AG04449 (cell line): ENCODE measurements at regions not wholly inside any gene's neighbourhood (a gene's known extent, or its start where the extent isn't known, plus 50 kb on each side); places are given as distances from the start of the nearest gene placed in this dataset.

ENCODE experiments used
- CTCF ChIA-PET: fragments of 350-600 bp; formaldehyde crosslinking; extraction: SDS; loops from one replicate; lab custom pipeline; 2021; ENCODE audit warnings: antibody characterized with exemption; lab: Yijun Ruan, JAX
- POLR2A ChIA-PET: fragments of 400-600, 350-600 bp; formaldehyde crosslinking; extraction: SDS; loops from one replicate; lab custom pipeline; 2020; ENCODE audit warnings: antibody characterized with exemption, inconsistent platforms; lab: Yijun Ruan, JAX
- DNase-seq: peaks from one replicate; pipeline ENCODE4 v3.0.0-alpha.2; 2010; ENCODE audit warnings: low read depth, low spot score
- H3K4me3 ChIP-seq: 2 replicates; pipeline ENCODE4 v1.5.1; 2011; ENCODE audit warnings: low read depth, mild to moderate bottlenecking, control low read depth, low read length
- CTCF ChIP-seq: IDR thresholded peaks from one replicate; pipeline ENCODE4 v1.5.1; 2011; ENCODE audit warnings: mild to moderate bottlenecking, moderate library complexity, low read length, control low read depth, inconsistent platforms; ENCODE audit not compliant: insufficient read depth; ENCODE audit errors: missing control alignments

- CTCF ChIA-PET, result no interaction called here
- DNase-seq, result peak; percentile 7
- H3K4me3 ChIP-seq, result no peak overlapping the region
- TF ChIP-seq CTCF, result no peak
- POLR2A ChIA-PET, result no interaction called here
Observed at GRCh38 chr18:44079606-44080005, 601.1 kb upstream of the SETBP1 start.

- ChIA-PET CTCF (no interaction called here), POLR2A (no interaction called here)
- DNase-seq, result no peak
- TF ChIP-seq CTCF, result no peak
- no peak overlapping the region for H3K4me3 ChIP-seq
Observed at GRCh38 chr18:44080054-44080453, 600.6 kb upstream of the SETBP1 start.

GRCh38 chr18:44089732-44090131 lies 591.0 kb upstream of the SETBP1 start:
- POLR2A ChIA-PET, result no interaction called here
- CTCF ChIA-PET, result interaction anchor here (1.4 to 1.5 kb wide), 2 partner anchors 8 to 9 kb away, joined by 4 read pairs; no protein-coding TSS in a partner anchor

GRCh38 chr18:44090453-44090852 lies 590.2 kb upstream of the SETBP1 start:
- POLR2A ChIA-PET, result no interaction called here
- no peak for TF ChIP-seq CTCF
- no peak for DNase-seq
- H3K4me3 ChIP-seq, result no peak overlapping the region
- CTCF ChIA-PET, result no interaction called here

More at GRCh38 chr18:44089732-44090131, 591.0 kb upstream of the SETBP1 start:
- no peak for TF ChIP-seq CTCF
- H3K4me3 ChIP-seq, result no peak overlapping the region
- no peak for DNase-seq

- H3K4me3 ChIP-seq, result no peak overlapping the region
- CTCF ChIA-PET, result no interaction called here
- TF ChIP-seq CTCF, result no peak
- POLR2A ChIA-PET, result no interaction called here
- DNase-seq, result no peak
Observed at GRCh38 chr18:44093253-44093652, 587.4 kb upstream of the SETBP1 start.

GRCh38 chr18:44096016-44096415 lies 584.7 kb upstream of the SETBP1 start:
- H3K4me3 ChIP-seq, result no peak overlapping the region
- ChIA-PET POLR2A (no interaction called here), CTCF (no interaction called here)
- no peak for DNase-seq
- TF ChIP-seq CTCF, result no peak
